SK-N-SH treated with all-trans-retinoic acid at 6 μM for 48 hours (cell line): ENCODE measurements at regions not wholly inside any gene's neighbourhood (a gene's known extent, or its start where the extent isn't known, plus 50 kb on each side); places are given as distances from the start of the nearest gene placed in this dataset.

Experiments
- ATAC-seq: fragments of 200-7000 bp; cut with Tn5 transposase; 3 replicates; pipeline ENCODE4 v1.9.1; 2020; ENCODE audit warnings: mild to moderate bottlenecking, moderate library complexity
- ARNTL ChIP-seq: fragments of 450-650 bp; formaldehyde crosslinking; IDR thresholded peaks from 2 replicates; pipeline ENCODE4 v1.5.0; 2020; ENCODE audit warnings: low read depth, mild to moderate bottlenecking, moderate library complexity, borderline replicate concordance
- BACH2 ChIP-seq: fragments of 250-450 bp; sonication (Bioruptor Pico); IDR thresholded peaks from 2 replicates; pipeline ENCODE4 v1.9.0; 2021; ENCODE audit warnings: mild to moderate bottlenecking, borderline replicate concordance
- CSDC2 ChIP-seq: fragments of 250-450 bp; sonication (Bioruptor Pico); IDR thresholded peaks from 2 replicates; pipeline ENCODE4 v1.5.0; 2020; ENCODE audit warnings: mild to moderate bottlenecking, moderate library complexity
- GLIS3 ChIP-seq: fragments of 250-450 bp; sonication (Bioruptor Pico); IDR thresholded peaks from 2 replicates; pipeline ENCODE4 v1.5.0; 2020; ENCODE audit warnings: mild to moderate bottlenecking, moderate library complexity
- ISL1 ChIP-seq: fragments of 250-450 bp; sonication (Bioruptor Pico); IDR thresholded peaks from 2 replicates; pipeline ENCODE4 v2.1.2; 2022; ENCODE audit warnings: mild to moderate bottlenecking, moderate library complexity
- OSR1 ChIP-seq: fragments of 250-450 bp; sonication (Bioruptor Pico); IDR thresholded peaks from 2 replicates; pipeline ENCODE4 v1.8.0; 2022; ENCODE audit warnings: moderate library complexity, mild to moderate bottlenecking, inconsistent platforms
- PATZ1 ChIP-seq: fragments of 250-450 bp; sonication (Bioruptor Pico); IDR thresholded peaks from 2 replicates; pipeline ENCODE4 v1.8.0; 2020; ENCODE audit warnings: mild to moderate bottlenecking, moderate library complexity, borderline replicate concordance
- POU6F1 ChIP-seq: fragments of 250-450 bp; sonication (Bioruptor Pico); IDR thresholded peaks from 2 replicates; pipeline ENCODE4 v1.8.0; 2021; ENCODE audit warnings: low read depth, mild to moderate bottlenecking, moderate library complexity, borderline replicate concordance
- PPARA ChIP-seq: fragments of 250-450 bp; sonication (Bioruptor Pico); IDR thresholded peaks from 2 replicates; pipeline ENCODE4 v1.5.0; 2020; ENCODE audit warnings: mild to moderate bottlenecking, borderline replicate concordance
- RARB ChIP-seq: fragments of 250-450 bp; sonication (Bioruptor Pico); IDR thresholded peaks from 2 replicates; pipeline ENCODE4 v1.8.0; 2021; ENCODE audit warnings: mild to moderate bottlenecking, moderate library complexity
- SNAI2 ChIP-seq: fragments of 250-450 bp; sonication (Bioruptor Pico); IDR thresholded peaks from 2 replicates; pipeline ENCODE4 v1.5.0; 2020; ENCODE audit warnings: mild to moderate bottlenecking, moderate library complexity
- TCF4 ChIP-seq: fragments of 250-450 bp; sonication (Bioruptor Pico); IDR thresholded peaks from 2 replicates; pipeline ENCODE4 v1.8.0; 2021; ENCODE audit warnings: mild to moderate bottlenecking, moderate library complexity, borderline replicate concordance
- TOX ChIP-seq: fragments of 250-450 bp; sonication (Bioruptor Pico); IDR thresholded peaks from 2 replicates; pipeline ENCODE4 v1.8.0; 2021; ENCODE audit warnings: mild to moderate bottlenecking, moderate library complexity, borderline replicate concordance
- ZC3H10 ChIP-seq: fragments of 250-450 bp; sonication (Bioruptor Pico); IDR thresholded peaks from 2 replicates; pipeline ENCODE4 v1.5.1; 2021; ENCODE audit warnings: mild to moderate bottlenecking, moderate library complexity
- ZFP3 ChIP-seq: fragments of 250-450 bp; sonication (Bioruptor Pico); IDR thresholded peaks from 2 replicates; pipeline ENCODE4 v1.5.0; 2020; ENCODE audit warnings: mild to moderate bottlenecking, moderate library complexity
- ZFP30 ChIP-seq: fragments of 450-650 bp; formaldehyde crosslinking; IDR thresholded peaks from 2 replicates; pipeline ENCODE4 v1.5.0; 2022; ENCODE audit warnings: mild to moderate bottlenecking, moderate library complexity
- ZNF565 ChIP-seq: fragments of 450-650 bp; formaldehyde crosslinking; conservative IDR thresholded peaks from 2 replicates; pipeline ENCODE4 v1.5.0; 2020; ENCODE audit warnings: low read depth, mild to moderate bottlenecking, moderate library complexity
- ZNF70 ChIP-seq: fragments of 450-650 bp; formaldehyde crosslinking; IDR thresholded peaks from 2 replicates; pipeline ENCODE4 v1.5.0; 2020; ENCODE audit warnings: mild to moderate bottlenecking, moderate library complexity
- ZNF8 ChIP-seq: fragments of 450-650 bp; formaldehyde crosslinking; IDR thresholded peaks from 2 replicates; pipeline ENCODE4 v1.5.0; 2020; ENCODE audit warnings: mild to moderate bottlenecking, moderate library complexity
- TF ChIP-seq, protein P1 (sequence below): fragments of 250-450 bp; sonication (Bioruptor Pico); IDR thresholded peaks from 2 replicates; pipeline ENCODE4 v1.5.1; 2020; ENCODE audit warnings: low read depth, mild to moderate bottlenecking, moderate library complexity
- TF ChIP-seq, protein P2 (sequence below): fragments of 250-450 bp; sonication (Bioruptor Pico); IDR thresholded peaks from 2 replicates; pipeline ENCODE4 v1.5.1; 2021; ENCODE audit warnings: mild to moderate bottlenecking, moderate library complexity
- TF ChIP-seq, protein P3 (sequence below): fragments of 250-450 bp; sonication (Bioruptor Pico); IDR thresholded peaks from 2 replicates; pipeline ENCODE4 v1.5.0; 2020; ENCODE audit warnings: mild to moderate bottlenecking, moderate library complexity

- no peak for ATAC-seq
- no peak for TF ChIP-seq ARNTL
- no peak for TF ChIP-seq ZC3H10 (CRISPR knock-in tag)
- TF ChIP-seq BACH2 (CRISPR knock-in tag), result no peak
- TF ChIP-seq OSR1, result no peak
- TF ChIP-seq ISL1 (CRISPR knock-in tag), result no peak
- no peak for TF ChIP-seq TCF4 (CRISPR knock-in tag)
- no peak for TF ChIP-seq ZNF8 (CRISPR knock-in tag)
- TF ChIP-seq ZFP30 (CRISPR knock-in tag), result no peak
- TF ChIP-seq GLIS3 (CRISPR knock-in tag), result no peak
- TF ChIP-seq PATZ1 (CRISPR knock-in tag), result no peak
- TF ChIP-seq PPARA (CRISPR knock-in tag), result no peak
- TF ChIP-seq RARB (CRISPR knock-in tag), result no peak
- no peak for TF ChIP-seq POU6F1
Observed at GRCh38 chr12:125276567-125276966, 211.3 kb downstream of the AACS start.

DNA sequence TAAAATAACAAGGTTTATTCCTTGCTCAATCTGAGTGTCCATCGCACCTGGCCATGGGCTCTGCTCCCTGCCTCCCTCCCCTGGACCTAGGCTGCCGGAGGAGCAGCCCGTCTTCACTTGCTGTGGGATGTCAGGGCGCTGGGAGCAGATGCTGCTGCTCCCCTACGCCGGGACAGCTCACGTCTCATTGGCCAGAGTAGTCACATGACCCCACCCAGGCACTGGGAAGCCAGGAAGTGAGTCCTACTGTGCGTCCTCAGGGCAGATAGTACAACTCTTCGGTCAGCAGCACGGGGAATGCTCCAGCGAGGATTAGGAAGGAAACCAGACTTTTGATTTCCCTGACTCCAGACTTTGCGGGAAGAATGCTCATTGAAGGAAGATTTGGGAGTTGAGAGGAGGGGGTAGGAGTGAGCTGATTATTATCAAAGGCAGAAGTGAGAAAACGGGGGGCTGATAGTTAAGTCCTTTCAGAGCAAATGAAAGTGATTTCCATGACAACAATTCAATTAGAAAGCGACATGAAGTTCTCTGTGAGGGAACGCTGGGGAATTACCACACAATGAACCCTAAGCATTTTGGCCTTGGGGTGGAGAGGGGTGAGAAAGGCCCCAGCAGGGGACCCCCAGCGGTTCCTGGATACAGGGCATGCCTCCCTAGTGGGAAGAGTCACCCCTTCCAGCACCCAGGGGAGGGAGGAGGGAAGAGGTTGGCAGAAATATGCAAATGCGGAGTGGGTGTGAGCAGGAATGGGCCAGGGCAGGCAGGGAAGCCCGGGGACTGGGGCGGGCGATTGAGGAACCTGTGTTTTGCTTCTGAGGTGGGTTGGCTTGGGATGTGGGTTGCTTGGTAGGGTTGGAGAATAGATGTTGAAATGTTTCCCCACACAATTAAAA is 215.5 kb downstream of the AACS start:
- TF ChIP-seq ZNF70 (CRISPR knock-in tag), result no peak
- TF ChIP-seq ARNTL, result no peak
- TF ChIP-seq PPARA (CRISPR knock-in tag), result no peak
- TF ChIP-seq, protein P1, sequence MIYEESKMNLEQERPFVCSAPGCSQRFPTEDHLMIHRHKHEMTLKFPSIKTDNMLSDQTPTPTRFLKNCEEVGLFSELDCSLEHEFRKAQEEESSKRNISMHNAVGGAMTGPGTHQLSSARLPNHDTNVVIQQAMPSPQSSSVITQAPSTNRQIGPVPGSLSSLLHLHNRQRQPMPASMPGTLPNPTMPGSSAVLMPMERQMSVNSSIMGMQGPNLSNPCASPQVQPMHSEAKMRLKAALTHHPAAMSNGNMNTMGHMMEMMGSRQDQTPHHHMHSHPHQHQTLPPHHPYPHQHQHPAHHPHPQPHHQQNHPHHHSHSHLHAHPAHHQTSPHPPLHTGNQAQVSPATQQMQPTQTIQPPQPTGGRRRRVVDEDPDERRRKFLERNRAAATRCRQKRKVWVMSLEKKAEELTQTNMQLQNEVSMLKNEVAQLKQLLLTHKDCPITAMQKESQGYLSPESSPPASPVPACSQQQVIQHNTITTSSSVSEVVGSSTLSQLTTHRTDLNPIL, result no peak
- TF ChIP-seq, protein P2, sequence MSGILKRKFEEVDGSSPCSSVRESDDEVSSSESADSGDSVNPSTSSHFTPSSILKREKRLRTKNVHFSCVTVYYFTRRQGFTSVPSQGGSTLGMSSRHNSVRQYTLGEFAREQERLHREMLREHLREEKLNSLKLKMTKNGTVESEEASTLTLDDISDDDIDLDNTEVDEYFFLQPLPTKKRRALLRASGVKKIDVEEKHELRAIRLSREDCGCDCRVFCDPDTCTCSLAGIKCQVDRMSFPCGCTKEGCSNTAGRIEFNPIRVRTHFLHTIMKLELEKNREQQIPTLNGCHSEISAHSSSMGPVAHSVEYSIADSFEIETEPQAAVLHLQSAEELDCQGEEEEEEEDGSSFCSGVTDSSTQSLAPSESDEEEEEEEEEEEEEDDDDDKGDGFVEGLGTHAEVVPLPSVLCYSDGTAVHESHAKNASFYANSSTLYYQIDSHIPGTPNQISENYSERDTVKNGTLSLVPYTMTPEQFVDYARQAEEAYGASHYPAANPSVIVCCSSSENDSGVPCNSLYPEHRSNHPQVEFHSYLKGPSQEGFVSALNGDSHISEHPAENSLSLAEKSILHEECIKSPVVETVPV, result no peak
- no peak for TF ChIP-seq SNAI2 (CRISPR knock-in tag)
- no peak for TF ChIP-seq OSR1
- TF ChIP-seq ZNF565 (CRISPR knock-in tag), result no peak
- no peak for TF ChIP-seq ZC3H10 (CRISPR knock-in tag)
- TF ChIP-seq GLIS3 (CRISPR knock-in tag), result no peak
- no peak for TF ChIP-seq BACH2 (CRISPR knock-in tag)
- TF ChIP-seq CSDC2 (CRISPR knock-in tag), result no peak
- TF ChIP-seq ZFP3, result no peak
- TF ChIP-seq TOX (CRISPR knock-in tag), result no peak
- no peak for TF ChIP-seq ISL1 (CRISPR knock-in tag)
- no peak for TF ChIP-seq TCF4 (CRISPR knock-in tag)
- no peak for TF ChIP-seq PATZ1 (CRISPR knock-in tag)
- TF ChIP-seq POU6F1, result no peak
- TF ChIP-seq, protein P3, sequence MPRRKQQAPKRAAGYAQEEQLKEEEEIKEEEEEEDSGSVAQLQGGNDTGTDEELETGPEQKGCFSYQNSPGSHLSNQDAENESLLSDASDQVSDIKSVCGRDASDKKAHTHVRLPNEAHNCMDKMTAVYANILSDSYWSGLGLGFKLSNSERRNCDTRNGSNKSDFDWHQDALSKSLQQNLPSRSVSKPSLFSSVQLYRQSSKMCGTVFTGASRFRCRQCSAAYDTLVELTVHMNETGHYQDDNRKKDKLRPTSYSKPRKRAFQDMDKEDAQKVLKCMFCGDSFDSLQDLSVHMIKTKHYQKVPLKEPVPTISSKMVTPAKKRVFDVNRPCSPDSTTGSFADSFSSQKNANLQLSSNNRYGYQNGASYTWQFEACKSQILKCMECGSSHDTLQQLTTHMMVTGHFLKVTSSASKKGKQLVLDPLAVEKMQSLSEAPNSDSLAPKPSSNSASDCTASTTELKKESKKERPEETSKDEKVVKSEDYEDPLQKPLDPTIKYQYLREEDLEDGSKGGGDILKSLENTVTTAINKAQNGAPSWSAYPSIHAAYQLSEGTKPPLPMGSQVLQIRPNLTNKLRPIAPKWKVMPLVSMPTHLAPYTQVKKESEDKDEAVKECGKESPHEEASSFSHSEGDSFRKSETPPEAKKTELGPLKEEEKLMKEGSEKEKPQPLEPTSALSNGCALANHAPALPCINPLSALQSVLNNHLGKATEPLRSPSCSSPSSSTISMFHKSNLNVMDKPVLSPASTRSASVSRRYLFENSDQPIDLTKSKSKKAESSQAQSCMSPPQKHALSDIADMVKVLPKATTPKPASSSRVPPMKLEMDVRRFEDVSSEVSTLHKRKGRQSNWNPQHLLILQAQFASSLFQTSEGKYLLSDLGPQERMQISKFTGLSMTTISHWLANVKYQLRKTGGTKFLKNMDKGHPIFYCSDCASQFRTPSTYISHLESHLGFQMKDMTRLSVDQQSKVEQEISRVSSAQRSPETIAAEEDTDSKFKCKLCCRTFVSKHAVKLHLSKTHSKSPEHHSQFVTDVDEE (CRISPR knock-in tag), result no peak
- no peak for ATAC-seq
